Nucleus accumbens (tissue), 56 donors: ENCODE measurements at regions not wholly inside any gene's neighbourhood (a gene's known extent, or its start where the extent isn't known, plus 50 kb on each side); places are given as distances from the start of the nearest gene placed in this dataset.
A peak's percentile ranks its signal among the peaks of the same experiment; 100 is the strongest.

ENCODE experiments used
- DNase-seq, 56 donors: peaks; one replicate each; lab custom pipeline; 2025; lab: John Stamatoyannopoulos, UW

DNA sequence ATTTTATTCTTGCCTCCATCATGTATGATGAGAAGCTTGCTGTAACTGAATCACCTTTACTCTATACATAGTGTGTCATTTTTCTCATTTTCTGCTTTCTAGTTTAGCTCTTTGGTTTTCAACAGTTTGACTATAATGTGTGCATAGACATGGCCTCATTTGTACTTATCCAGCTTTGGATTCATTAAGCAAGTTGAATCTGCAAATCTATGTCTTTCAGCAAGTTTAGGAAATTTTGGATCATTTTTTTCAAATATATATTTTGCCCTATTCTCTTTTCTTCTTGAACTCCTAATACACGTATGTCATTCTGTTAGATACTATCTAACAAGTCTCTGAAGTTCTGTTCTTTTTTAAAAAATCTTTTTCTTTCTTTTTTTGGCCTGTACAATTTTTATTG lies 57.8 kb downstream of the PRLHR start:
- no peak for DNase-seq

DNA sequence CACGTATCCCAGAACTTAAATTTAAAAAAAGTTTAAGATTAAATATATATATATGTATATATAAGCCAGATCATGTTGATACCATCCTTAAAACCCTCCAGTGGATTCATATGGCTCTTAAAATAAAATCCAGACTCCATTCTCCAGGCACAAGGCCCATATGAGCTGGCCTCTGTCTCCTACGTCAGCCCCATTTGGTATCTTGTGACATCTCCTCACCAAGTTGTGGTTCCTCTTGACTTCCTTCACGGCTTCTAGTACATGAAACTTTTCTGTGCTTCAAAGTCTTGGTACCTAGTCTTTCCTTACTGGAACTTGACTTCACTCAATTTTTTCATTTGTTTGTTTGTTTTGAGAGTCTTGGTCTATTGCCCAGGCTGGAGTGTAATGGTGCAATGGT lies 61.3 kb downstream of the PRLHR start:
- DNase-seq: no peak

DNA sequence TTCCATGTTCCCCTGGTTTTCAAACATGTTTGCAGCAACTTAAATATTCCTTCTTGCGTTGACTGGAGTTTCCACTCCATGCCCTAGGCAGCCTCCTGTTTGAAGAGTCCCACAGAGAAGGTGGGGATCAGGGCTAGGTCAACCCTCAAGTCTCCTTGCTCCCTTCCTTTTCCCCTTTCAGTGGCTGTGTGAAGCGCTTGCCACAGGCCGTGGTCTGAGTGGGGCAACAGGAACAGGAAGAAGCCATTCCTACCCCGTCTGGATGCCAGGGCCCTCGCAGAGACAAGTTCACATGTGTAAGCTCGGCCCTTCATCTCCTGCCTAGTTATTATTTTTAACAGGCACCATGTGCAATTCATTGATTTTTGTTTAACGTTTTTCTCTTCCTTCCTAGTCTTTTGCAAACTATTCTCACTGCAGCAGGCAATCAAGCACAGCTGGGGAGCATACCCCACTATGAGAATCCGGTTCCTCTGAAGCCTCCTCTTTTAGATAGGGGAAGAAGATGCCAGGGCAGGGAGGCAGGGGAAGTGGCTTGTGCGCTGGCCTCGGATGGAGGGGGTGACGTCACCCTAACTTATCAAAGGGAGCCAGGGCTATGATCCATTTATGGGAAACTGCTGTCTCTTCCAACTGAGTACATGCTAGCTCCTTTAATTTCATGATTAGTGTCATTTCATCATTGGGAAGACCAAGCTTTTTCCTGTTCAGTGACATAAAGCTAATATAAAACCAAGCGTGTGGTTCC lies 64.2 kb downstream of the PRLHR start:
- DNase-seq: peak in 2 of 56 donors; percentile 6 to 20

DNA sequence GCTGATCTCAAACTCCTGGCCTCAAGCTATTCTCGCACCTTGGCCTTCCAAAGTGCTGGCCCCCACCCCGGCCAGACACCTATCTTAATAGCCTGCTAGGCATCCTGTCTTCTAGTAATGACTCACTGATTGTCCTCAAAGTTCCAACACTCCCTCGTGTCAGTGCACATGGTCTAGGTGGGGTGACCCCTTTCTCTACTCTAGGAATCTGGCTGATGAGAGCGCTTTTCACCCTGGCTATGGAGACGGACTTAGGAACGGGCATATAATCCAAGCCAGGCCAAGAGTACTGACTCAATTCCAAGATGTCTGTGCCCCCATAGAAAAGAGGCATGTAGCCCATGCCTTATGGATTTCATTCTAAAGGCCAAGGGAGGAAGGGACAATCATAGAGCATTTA lies 67.0 kb downstream of the PRLHR start:
- no peak for DNase-seq

DNA sequence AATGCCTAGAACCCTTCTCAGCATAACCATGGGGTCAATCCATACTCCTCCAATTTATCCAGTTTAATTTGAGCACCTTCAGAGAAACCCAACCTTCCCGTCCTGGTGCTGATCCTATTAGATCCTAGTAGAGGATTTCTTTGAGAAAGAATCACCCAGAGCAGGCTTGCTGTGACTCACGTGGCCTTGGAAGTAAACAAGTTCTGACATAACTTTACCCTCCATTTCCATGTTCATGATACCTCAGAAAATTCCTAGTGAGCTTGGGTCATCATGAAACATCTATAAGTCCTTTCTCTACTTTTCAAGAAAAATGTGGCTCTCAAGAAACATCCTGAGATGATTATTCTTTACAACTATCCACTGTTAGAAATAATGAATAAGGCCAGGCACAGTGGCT lies 71.7 kb downstream of the PRLHR start:
- DNase-seq: no peak

DNA sequence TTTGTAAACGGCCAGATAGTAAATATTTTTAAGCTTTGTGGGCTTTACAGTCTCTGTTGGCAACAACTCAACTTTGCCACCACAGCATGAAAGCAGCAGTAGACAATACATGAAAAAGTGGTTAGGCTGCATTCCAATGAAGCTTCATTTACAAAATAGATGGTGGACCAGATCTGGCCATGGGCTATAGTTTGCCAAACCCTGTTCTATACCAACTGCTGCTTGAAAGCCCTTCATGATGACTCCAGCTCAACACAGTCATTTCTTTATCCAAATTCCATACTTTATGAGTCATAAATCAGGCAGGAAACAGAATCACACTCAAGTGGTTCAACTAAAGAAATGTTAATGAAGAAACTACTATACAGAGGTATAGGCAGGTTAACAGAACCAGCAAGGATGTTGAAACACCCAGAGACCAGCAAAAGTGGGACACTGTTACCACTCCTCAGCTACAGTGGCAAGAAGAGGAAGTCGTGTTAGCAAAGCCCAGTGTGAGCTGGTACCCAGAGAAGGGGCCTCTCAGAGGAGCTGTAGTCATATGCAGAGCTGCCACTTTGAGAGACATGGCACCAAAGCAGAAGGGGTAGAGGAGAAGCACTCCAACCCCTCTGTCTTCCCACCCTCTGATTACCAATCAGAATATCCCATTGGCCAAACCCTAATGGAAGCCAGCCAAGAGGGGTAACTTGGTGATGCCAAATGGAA lies 72.5 kb downstream of the PRLHR start:
- no peak for DNase-seq

DNA sequence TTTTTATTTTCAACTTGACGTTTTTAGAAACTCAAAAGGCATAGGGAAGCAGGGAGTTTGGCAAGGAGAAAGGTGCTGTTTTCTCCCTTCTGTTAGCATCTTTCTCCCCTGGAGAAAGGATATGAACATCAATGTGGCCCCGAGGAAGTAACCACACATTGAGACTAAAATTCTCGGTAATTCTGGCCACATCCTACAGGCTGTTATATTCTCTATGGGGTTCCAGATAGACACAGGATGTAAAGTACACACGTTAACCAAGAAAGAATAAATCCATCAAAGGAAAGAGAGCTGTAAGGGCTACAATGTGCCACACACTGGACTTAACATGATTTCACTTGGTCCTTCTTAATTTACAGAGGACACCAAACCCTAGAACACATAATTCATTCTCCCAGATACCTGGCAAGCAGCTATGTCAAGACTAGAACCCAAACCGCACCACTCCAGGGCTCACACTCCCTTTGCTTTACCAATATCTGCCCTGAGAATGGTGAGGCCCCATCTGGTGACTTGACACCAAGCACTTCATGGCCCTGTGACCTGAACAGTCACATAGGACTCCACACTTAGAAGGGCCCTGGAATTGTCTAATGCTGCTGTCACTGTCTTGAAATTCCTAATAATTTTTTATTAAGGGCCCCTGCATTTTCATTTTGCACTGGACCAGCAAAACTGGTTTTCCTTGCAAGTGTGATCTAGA lies 73.9 kb downstream of the PRLHR start:
- no peak for DNase-seq

DNA sequence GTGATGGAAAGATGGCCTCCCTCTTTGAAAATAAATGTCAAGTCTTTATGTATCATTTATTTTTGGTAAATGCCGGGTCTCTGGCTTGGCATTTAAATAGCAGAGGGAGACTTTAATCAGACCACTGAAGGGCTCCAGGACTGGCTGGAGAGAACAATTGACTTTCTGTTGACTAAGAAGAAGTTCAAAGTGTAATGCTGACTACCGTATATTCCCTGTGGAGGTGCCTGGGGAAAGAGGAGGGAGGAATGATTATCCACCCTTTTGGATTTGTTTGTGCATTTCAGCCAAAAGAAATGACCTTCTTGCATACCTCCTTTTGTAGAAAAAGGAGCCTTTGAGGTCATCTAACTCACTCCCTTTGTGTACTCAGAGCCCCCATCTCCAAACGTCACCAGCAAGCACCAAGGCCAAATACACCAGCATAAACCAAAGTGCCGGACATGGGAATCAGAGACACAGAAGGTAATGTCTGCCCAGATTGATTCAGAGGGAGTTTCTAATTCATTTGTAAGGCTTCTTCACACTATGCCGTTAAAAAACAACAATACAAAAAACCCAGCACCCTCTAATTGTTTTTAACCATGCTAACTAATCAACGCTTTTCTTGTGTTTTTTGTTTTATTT lies 75.2 kb downstream of the PRLHR start:
- no peak for DNase-seq

DNA sequence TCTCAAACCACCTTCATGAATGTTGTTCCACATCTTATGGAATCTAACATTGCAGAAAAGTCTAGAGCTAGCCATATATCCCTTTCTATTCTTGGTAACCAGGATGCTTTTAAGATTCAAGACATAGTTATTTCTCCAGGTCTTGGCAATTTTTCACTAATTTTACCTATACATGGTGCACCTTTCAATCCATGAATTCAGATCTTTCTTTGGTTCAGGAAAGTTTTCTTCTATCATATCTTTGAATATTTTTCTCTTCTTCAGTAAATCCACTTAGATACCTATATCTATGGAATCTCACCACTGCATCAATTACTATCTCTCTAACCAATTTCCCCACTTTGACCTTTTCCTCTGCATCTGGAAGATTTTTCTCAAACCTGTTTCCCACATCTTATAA lies 77.4 kb downstream of the PRLHR start:
- no peak for DNase-seq

DNA sequence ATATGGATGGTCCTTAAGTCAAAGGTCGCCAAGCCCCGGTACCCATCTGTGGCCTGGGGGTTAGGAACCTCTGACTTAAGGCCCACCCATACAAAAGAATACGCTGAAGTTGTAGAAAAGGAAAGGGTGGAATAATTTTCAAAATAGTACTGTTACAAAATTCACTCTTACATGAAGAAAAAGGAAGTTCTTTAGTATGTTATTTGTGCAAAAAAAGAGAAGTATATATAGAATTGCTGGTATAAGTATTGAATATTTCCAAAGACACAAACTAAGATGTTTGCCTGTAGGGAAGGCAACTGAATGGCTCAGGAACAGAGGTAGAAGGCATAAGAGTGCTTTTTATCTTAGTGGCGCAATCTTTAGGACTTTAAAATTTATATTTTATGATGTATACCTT lies 78.7 kb downstream of the PRLHR start:
- no peak for DNase-seq

DNA sequence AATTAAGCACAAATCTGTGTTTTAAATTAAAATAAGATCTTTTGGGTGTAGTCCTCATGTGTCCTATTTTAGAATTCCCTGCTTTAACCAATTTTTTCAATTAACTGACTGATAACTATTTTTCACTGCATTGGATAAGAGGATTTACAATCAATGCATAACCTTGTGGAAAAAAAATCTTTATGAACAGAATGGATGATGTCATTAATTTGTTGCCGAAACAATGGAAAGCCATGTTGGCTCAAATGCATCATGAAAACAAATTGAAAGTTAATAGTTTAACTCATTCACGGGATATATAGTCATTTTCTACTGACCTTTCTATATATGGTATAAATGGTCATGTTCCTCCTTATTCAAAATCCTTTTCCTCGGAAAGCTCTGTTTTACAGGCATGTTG lies 82.3 kb downstream of the PRLHR start:
- no peak for DNase-seq

DNA sequence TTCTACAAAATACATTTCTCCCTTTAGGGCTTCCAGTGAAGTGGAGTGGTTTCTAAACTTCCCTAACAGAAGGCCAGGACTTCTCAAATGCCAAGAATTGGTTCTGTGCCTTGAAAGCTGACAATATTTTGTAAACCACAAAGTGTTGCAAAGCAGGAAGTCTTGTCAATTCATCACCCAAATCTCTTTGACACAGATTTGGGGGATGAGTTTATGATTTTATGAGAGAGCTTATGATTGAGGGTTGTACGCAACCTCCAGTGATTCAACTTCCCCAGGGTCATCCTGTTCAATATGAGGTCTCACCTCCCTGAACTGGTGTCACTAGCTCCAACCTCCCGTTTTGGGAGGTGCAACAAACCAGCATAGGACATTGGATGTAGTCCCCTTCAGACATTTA lies 83.7 kb downstream of the PRLHR start:
- no peak for DNase-seq

DNA sequence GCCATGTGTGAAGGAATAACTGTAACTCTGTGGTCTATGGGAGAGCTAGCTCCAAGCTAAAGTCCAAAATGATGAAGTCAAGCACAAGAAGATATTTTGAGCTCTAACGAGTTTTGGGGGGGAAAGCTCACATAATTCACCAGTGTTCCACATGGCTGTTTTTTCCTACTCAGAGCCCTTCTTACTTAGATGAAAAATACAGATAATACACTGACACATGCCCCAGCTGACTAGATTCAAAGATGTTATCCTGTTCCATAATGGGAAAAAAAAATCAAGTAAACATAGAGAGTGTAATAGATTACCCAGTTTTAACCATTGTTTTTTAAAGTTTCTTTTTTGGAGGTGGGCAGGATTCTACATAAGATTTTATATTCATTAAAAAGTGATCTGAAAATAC lies 86.6 kb downstream of the PRLHR start:
- no peak for DNase-seq

DNA sequence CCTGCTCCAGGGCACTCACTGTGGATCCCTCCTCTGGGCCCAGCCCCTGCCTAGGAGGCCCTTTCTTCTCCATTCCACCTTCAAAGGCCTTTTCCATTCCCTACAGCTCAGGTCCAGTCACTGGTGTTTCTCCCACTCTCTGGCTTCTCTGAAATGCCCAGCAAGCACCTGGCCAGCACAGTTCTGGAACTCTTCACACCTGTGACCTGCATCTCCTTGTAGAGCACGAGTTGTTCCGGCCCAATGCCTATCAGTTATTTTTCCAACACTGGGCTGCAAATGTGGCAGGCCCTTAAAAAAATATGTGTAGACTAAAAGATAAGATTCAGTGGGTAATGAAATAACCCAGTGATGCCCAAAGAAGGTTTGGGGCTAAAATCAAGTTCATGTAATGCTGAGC lies 87.1 kb downstream of the PRLHR start:
- DNase-seq: no peak

DNA sequence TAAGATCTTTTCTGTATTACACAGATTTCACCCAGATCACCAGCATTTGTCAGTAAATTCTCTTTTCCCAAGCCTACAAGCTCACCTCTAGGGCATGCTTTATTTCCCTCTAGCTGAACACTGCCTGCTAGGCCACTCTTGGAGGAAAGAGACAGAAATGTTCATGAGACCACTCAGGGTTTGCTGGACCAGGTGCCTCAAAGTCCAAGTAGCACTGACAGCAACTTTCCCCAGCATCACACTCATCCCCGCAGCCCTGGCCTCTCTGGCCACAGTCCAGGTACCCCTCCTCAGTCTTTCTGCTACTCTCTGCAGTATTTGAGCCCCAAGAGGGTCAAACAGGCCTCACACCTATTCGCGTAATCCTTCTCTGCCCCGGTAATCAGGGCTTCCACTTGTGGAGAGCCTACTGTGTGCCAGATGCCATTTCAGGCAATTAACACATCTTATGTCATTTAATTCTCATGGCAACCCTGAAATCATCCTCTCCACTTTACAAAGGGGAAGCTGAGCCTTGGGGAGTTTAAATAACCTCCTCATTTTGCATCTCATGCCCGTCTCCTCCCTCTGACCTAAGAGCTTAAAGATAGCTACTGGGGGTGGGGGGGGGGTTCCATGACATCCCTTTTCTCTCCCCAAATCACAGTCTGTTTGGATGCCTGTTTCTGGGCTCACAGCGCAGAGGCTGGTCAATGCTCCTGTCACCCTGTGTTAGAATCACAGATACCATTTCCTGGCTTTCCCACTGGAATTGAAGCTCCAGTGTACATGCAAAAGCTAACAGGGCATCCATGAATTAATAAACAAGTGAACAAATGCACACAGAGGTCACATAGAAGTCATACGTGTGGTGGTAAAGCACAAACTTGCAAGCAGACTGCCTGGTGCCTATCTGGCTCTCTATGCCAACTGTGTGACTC lies 88.5 kb downstream of the PRLHR start:
- no peak for DNase-seq

DNA sequence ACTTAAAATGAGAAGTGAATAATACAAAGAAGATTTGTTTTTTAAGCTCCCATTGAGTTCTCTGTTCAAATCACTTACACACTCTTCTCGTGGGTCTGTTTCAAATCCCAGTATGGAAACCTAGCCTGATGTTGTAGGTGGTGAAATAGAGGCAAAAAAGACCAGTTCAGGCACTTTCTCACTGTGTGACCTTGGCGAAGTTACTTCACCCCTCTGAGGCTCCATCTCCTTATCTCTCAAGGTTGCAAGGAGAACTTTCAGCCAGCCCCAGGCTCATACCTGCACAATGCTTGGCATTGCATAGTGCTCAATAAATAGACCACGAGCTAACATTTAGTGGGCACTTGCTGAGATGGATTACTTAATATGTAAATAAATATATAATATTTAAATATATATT lies 90.1 kb downstream of the PRLHR start:
- DNase-seq: no peak

DNA sequence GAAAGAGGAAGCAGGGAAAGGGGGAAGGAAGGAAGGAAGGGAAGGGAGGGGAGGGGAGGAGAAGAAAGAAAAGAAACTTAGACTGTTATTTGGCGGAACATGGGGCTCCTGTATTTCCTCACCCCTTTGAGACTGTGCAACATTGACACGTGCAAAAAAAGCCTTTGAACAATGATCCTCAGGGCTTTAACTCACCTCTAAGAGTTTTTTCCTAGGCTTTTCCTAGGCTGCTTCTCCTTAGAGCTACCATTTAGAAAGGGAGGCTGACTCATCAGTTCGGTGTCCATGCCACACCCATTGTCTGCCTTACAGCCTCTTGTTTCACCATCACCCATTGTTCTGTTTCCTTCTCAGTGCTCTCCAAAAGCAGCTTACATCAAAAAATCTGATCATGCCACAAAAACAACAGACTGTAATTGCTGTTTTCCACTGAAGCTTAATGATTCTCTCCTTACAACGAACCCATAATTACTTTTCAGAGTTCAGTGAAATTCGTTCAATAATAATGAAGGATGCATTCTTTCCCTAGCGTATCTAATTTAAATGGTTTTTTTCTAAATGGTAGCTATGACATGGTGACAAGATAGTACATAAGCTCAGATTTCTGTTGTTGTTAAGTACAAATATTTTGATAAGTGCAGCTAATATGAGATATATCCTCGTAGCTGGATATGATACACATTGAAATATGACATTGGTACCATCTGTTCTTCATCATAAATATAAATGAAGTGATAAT lies 90.8 kb downstream of the PRLHR start:
- DNase-seq: no peak

DNA sequence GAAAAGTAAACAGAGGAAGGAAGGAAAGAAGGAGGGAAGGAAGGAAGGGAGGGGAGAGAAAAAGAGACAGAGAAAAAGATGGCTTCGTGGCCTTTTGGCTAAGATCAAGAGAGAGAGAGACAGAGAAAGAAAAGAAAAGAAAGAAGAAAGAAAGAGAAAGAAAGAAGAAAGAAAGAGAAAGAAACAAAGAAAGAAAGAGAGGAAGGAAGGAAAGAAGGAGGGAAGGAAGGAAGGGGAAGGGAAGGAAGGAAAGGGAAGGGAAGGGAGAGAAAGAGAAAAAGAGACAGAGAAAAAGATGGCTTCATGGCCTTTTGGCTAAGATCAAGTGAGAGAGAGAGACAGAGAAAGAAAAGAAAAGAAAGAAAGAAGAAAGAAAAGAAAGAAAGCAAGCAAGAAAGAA lies 91.4 kb downstream of the PRLHR start:
- no peak for DNase-seq

DNA sequence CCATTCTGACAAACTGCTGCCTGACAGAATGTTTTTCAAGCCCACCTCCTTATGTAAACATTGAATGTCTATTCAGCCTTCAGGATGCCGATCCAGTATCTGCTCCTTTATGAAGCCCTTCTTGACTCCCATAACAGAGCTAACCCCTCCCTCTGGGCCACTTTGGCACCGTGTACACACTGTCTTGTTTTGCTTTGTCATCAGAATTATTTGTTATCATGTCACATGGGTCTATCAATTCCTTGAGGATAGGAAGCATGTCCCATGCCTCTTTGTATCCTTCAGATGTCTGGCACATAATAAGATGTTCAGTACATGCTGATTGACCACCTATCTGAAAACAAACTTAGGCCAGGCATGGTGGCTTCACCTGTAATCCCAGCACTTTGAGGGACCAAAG lies 92.3 kb downstream of the PRLHR start:
- no peak for DNase-seq
